ENCODE measurements at regions not wholly inside any gene's neighbourhood (a gene's known extent, or its start where the extent isn't known, plus 50 kb on each side); places are given as distances from the start of the nearest gene placed in this dataset.

DNA sequence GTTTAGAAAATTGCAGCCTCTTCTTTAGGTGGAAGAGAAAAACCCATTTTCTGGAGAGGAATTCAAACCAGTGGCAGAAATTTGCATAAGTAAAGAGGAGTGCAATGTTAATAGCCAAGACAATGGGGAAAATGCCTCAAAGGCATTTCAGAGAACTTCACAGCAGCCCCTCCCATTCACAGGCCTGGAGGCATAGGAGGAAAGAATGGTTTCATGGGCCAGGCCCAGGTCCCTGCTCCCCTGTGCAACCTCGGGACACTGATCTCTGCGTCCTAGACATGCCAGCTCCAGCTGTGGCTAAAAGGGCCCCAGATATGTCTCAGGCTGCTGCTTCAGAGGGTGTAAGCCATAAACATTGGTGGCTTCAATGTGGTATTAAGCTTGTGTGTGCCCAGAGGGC lies 161.8 kb upstream of the CENPE start:
- intact Hi-C loops (cut with DNase I; ENCODE audit: low total_unique reads) = no loop called here
- Histone ChIP-seq H3K9me3 (peaks cover 3 to 26% (median 22%) of the 10 kb centered on the region in 4 donors), H3K36me3 (no peaks in the 10 kb centered on the region), H3K27ac (no peak overlapping the region), H3K4me1 (no peaks in the 10 kb centered on the region), H3K4me3 (no peak overlapping the region), H3K27me3 (no peaks in the 10 kb centered on the region)
- no peak for DNase-seq
- TF ChIP-seq EP300 (IDR thresholded peaks at IDR 0.05) (no peak), POLR2AphosphoS5 (IDR thresholded peaks at IDR 0.05) (no peak), POLR2A (IDR thresholded peaks at IDR 0.05) (no peak)
- TF ChIP-seq, protein P1, sequence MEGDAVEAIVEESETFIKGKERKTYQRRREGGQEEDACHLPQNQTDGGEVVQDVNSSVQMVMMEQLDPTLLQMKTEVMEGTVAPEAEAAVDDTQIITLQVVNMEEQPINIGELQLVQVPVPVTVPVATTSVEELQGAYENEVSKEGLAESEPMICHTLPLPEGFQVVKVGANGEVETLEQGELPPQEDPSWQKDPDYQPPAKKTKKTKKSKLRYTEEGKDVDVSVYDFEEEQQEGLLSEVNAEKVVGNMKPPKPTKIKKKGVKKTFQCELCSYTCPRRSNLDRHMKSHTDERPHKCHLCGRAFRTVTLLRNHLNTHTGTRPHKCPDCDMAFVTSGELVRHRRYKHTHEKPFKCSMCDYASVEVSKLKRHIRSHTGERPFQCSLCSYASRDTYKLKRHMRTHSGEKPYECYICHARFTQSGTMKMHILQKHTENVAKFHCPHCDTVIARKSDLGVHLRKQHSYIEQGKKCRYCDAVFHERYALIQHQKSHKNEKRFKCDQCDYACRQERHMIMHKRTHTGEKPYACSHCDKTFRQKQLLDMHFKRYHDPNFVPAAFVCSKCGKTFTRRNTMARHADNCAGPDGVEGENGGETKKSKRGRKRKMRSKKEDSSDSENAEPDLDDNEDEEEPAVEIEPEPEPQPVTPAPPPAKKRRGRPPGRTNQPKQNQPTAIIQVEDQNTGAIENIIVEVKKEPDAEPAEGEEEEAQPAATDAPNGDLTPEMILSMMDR (IDR thresholded peaks at IDR 0.05) = no peak
- WGBS, 5 donors = 65 to 100% (median 94%) methylated on average over 2 of the region's 2 CpGs

DNA sequence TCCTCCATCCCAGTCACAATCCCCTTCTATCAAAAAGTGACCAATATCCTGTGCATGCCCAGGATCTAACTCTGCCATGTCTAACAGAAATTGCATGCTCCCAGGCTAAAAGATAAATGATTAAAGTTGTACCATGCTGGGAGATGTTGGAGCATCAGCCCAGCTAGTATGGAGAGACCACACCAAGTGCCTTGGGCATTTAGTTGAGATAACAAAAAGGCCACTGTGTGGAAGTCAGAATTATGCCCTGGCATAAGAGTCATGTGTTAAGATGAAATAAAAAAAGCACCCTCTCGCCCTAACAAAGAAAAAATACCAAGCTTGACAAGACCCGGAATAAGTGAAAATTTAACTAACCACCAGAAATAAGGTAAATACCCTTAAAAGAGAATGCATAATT lies 155.9 kb upstream of the CENPE start:
- no peak for DNase-seq
- no peak overlapping the region for H3K4me3 ChIP-seq
- H3K27me3 ChIP-seq = no peaks in the 10 kb centered on the region
- no peaks in the 10 kb centered on the region for H3K4me1 ChIP-seq
- H3K27ac ChIP-seq = no peak overlapping the region
- TF ChIP-seq POLR2A (IDR thresholded peaks at IDR 0.05) = no peak
- TF ChIP-seq EP300 (IDR thresholded peaks at IDR 0.05) = no peak
- no peak for TF ChIP-seq POLR2AphosphoS5 (IDR thresholded peaks at IDR 0.05)
- TF ChIP-seq, protein P1 (IDR thresholded peaks at IDR 0.05) = no peak
- WGBS, 5 donors = 79 to 94% (median 92%) methylated on average over 2 of the region's 2 CpGs
- intact Hi-C loops (cut with DNase I; ENCODE audit: low total_unique reads) = no loop called here
- H3K36me3 ChIP-seq = no peaks in the 10 kb centered on the region
- peaks cover 0 to 7% (median 4%) of the 10 kb centered on the region in 4 donors for H3K9me3 ChIP-seq

DNA sequence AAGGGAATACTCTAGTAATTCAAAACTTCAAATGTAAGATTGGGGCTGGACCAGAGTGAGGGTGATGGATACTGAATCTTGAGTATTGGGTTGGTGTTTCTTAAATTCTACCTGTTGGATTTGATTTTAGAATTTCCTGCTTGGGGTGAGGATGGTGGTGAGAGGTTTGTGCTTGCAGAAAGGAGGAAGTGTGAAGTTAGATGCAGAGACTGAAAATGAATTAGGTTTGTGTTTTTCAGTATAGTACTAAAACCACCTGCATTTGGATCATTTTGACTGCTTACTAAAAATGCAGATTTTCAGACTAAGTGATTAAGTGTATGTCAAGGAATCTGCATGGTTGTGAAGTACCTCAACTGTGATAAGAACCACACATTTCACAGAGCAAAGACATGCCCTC lies 131.5 kb upstream of the CENPE start:
- Histone ChIP-seq H3K4me3 (no peak overlapping the region), H3K36me3 (no peaks in the 10 kb centered on the region), H3K9me3 (peaks cover 0 to 4% (median 0%) of the 10 kb centered on the region in 4 donors), H3K27me3 (no peaks in the 10 kb centered on the region), H3K27ac (no peak overlapping the region), H3K4me1 (peaks cover 0 to 5% (median 0%) of the 10 kb centered on the region in 4 donors)
- intact Hi-C loops (cut with DNase I; ENCODE audit: low total_unique reads) = no loop called here
- TF ChIP-seq EP300 (IDR thresholded peaks at IDR 0.05) = no peak
- TF ChIP-seq POLR2AphosphoS5 (IDR thresholded peaks at IDR 0.05) = no peak
- TF ChIP-seq, protein P1 (IDR thresholded peaks at IDR 0.05) = no peak
- TF ChIP-seq POLR2A (IDR thresholded peaks at IDR 0.05) = no peak
- no peak for DNase-seq

DNA sequence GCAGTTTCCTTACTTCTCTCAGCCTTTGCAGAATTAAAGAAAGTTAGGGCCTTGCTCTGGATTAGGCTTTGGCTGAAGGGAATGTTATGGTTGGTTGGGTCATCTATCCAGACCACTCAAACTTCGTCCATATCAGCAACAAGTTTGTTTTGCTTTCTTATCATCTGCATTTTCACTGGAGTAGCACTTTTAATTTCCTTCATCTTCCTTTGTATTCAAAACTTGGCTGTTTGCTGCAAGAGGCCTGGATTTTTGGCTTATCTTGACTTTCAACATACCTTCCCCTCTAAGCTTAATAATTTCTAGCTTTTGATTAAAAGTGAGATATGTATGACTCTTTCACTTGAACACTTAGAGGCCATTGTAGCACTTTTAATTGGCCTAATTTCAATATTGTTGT lies 126.7 kb upstream of the CENPE start:
- no peak overlapping the region for H3K27ac ChIP-seq
- peaks cover 0 to 5% (median 0%) of the 10 kb centered on the region in 4 donors for H3K4me1 ChIP-seq
- H3K9me3 ChIP-seq = no peaks in the 10 kb centered on the region
- H3K27me3 ChIP-seq = no peaks in the 10 kb centered on the region
- no peak for DNase-seq
- no peak for TF ChIP-seq EP300 (IDR thresholded peaks at IDR 0.05)
- no peak for TF ChIP-seq POLR2A (IDR thresholded peaks at IDR 0.05)
- TF ChIP-seq, protein P1 (IDR thresholded peaks at IDR 0.05) = no peak
- no peak for TF ChIP-seq POLR2AphosphoS5 (IDR thresholded peaks at IDR 0.05)
- WGBS, 5 donors = 4 to 23% (median 12%) methylated on average over 1 of the region's 1 CpG
- H3K36me3 ChIP-seq = no peaks in the 10 kb centered on the region
- no peak overlapping the region for H3K4me3 ChIP-seq
- intact Hi-C loops (cut with DNase I; ENCODE audit: low total_unique reads) = no loop called here

Measured in stomach (tissue), 8 donors.